ENCODE measurements at regions not wholly inside any gene's neighbourhood (a gene's known extent, or its start where the extent isn't known, plus 50 kb on each side); places are given as distances from the start of the nearest gene placed in this dataset.

- no peak overlapping the region for H3K27ac ChIP-seq (ENCODE audit: low read depth, low read length)
- H3K4me2 ChIP-seq (ENCODE audit: low read depth, low read length, poor library complexity, severe bottlenecking), result no peak overlapping the region
- H3K9me3 ChIP-seq (ENCODE audit: insufficient read depth, low read length), result no peaks in the 10 kb centered on the region
- no peaks in the 10 kb centered on the region for H3K36me3 ChIP-seq (ENCODE audit: low read length)
- no peak overlapping the region for H3K9ac ChIP-seq (ENCODE audit: low read length)
- no peaks in the 10 kb centered on the region for H3F3A ChIP-seq (ENCODE audit: insufficient read depth)
- H4K20me1 ChIP-seq (ENCODE audit: low read depth, low read length), result no peaks in the 10 kb centered on the region
- no peaks in the 10 kb centered on the region for H3K79me2 ChIP-seq (ENCODE audit: insufficient read depth, low read length)
- H3K27me3 ChIP-seq (ENCODE audit: low read length), result no peaks in the 10 kb centered on the region
- no peaks in the 10 kb centered on the region for H3K9me2 ChIP-seq (replicated peaks; ENCODE audit: insufficient read depth, low read length)
- H3K4me3 ChIP-seq (ENCODE audit: insufficient read depth, low read length, poor library complexity, severe bottlenecking), result no peak overlapping the region
- H2AFZ ChIP-seq (ENCODE audit: low read depth, low read length, severe bottlenecking), result no peak overlapping the region
- no peak for TF ChIP-seq EZH2phosphoT487 (conservative IDR thresholded peaks at IDR 0.05; ENCODE audit: low read length)
- TF ChIP-seq, protein P1, sequence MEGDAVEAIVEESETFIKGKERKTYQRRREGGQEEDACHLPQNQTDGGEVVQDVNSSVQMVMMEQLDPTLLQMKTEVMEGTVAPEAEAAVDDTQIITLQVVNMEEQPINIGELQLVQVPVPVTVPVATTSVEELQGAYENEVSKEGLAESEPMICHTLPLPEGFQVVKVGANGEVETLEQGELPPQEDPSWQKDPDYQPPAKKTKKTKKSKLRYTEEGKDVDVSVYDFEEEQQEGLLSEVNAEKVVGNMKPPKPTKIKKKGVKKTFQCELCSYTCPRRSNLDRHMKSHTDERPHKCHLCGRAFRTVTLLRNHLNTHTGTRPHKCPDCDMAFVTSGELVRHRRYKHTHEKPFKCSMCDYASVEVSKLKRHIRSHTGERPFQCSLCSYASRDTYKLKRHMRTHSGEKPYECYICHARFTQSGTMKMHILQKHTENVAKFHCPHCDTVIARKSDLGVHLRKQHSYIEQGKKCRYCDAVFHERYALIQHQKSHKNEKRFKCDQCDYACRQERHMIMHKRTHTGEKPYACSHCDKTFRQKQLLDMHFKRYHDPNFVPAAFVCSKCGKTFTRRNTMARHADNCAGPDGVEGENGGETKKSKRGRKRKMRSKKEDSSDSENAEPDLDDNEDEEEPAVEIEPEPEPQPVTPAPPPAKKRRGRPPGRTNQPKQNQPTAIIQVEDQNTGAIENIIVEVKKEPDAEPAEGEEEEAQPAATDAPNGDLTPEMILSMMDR (IDR thresholded peaks at IDR 0.05; ENCODE audit: insufficient read depth, low read length, poor library complexity, severe bottlenecking), result no peak
Observed at GRCh38 chr6:27066802-27067201, 180.7 kb upstream of the PRSS16 start.

DNA sequence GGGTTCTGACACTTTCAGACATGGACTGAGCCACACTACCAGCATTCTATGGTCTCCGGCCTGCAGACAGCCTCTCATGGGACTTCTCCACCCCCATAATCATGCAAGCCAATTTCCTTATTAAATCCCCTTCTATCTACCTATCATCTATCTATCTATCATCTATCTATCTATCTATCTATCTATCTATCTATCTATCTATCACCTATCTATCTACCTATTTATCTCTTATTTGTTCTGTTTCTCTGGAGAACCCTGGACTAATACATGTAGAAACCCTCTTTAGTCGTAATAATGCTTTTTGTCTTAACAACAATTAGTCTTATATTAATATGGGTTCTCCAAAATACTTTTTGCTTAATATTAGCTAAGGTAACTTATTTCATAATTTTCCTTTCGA, 174.1 kb upstream of the PRSS16 start:
- Histone ChIP-seq H3K27ac (ENCODE audit: low read depth, low read length) (no peak overlapping the region), H2AFZ (ENCODE audit: low read depth, low read length, severe bottlenecking) (no peak overlapping the region), H3K9ac (ENCODE audit: low read length) (no peak overlapping the region), H3K4me3 (ENCODE audit: insufficient read depth, low read length, poor library complexity, severe bottlenecking) (no peak overlapping the region), H3K36me3 (ENCODE audit: low read length) (no peaks in the 10 kb centered on the region), H3K9me2 (replicated peaks; ENCODE audit: insufficient read depth, low read length) (no peaks in the 10 kb centered on the region), H3K79me2 (ENCODE audit: insufficient read depth, low read length) (no peaks in the 10 kb centered on the region), H3K9me3 (ENCODE audit: insufficient read depth, low read length) (no peaks in the 10 kb centered on the region), H4K20me1 (ENCODE audit: low read depth, low read length) (no peaks in the 10 kb centered on the region), H3K27me3 (ENCODE audit: low read length) (no peaks in the 10 kb centered on the region), H3F3A (ENCODE audit: insufficient read depth) (no peaks in the 10 kb centered on the region), H3K4me2 (ENCODE audit: low read depth, low read length, poor library complexity, severe bottlenecking) (no peak overlapping the region)
- TF ChIP-seq, protein P1 (IDR thresholded peaks at IDR 0.05; ENCODE audit: insufficient read depth, low read length, poor library complexity, severe bottlenecking), result no peak
- TF ChIP-seq EZH2phosphoT487 (conservative IDR thresholded peaks at IDR 0.05; ENCODE audit: low read length), result no peak

GRCh38 chr6:27076116-27076515, 171.4 kb upstream of the PRSS16 start:
- H3K27me3 ChIP-seq (ENCODE audit: low read length), result no peaks in the 10 kb centered on the region
- no peaks in the 10 kb centered on the region for H3K9me3 ChIP-seq (ENCODE audit: insufficient read depth, low read length)
- H4K20me1 ChIP-seq (ENCODE audit: low read depth, low read length), result no peaks in the 10 kb centered on the region
- H3K27ac ChIP-seq (ENCODE audit: low read depth, low read length), result no peak overlapping the region
- TF ChIP-seq EZH2phosphoT487 (conservative IDR thresholded peaks at IDR 0.05; ENCODE audit: low read length), result no peak
- TF ChIP-seq, protein P1 (IDR thresholded peaks at IDR 0.05; ENCODE audit: insufficient read depth, low read length, poor library complexity, severe bottlenecking), result no peak
- H3F3A ChIP-seq (ENCODE audit: insufficient read depth), result no peaks in the 10 kb centered on the region
- no peak overlapping the region for H3K4me2 ChIP-seq (ENCODE audit: low read depth, low read length, poor library complexity, severe bottlenecking)
- H3K4me3 ChIP-seq (ENCODE audit: insufficient read depth, low read length, poor library complexity, severe bottlenecking), result no peak overlapping the region
- no peaks in the 10 kb centered on the region for H3K79me2 ChIP-seq (ENCODE audit: insufficient read depth, low read length)
- no peaks in the 10 kb centered on the region for H3K36me3 ChIP-seq (ENCODE audit: low read length)
- H2AFZ ChIP-seq (ENCODE audit: low read depth, low read length, severe bottlenecking), result no peak overlapping the region
- H3K9ac ChIP-seq (ENCODE audit: low read length), result no peak overlapping the region
- H3K9me2 ChIP-seq (replicated peaks; ENCODE audit: insufficient read depth, low read length), result no peaks in the 10 kb centered on the region
